H1 (cell line): ENCODE measurements at regions not wholly inside any gene's neighbourhood (a gene's known extent, or its start where the extent isn't known, plus 50 kb on each side); places are given as distances from the start of the nearest gene placed in this dataset.
A peak's percentile ranks its signal among the peaks of the same experiment; 100 is the strongest.

Source experiments
- CTCF ChIA-PET: fragments of 300-600 bp; sonication (Branson Sonifier 250); formaldehyde crosslinking; loops from one replicate; lab custom pipeline; 2021; ENCODE audit not compliant: partially characterized antibody; lab: Charles Lee
- POLR2A ChIA-PET: fragments of 300-600 bp; sonication (Branson Sonifier 250); formaldehyde crosslinking; loops from one replicate; lab custom pipeline; 2021; ENCODE audit warnings: inconsistent platforms; ENCODE audit not compliant: partially characterized antibody; lab: Charles Lee
- DNase-seq, 2 experiments: peaks; one replicate each; pipeline versions ENCODE4 v3.0.0 to v3.0.0-alpha.2; 2010 to 2022; ENCODE audit warnings: low spot score in 2 of 2, low read depth in 1 of 2, mixed read lengths in 1 of 2
- FAIRE-seq: peaks from 2 replicates; lab custom pipeline; 2011; peaks lifted over from hg19 to GRCh38; lab: Jason Lieb, UNC
- H2AFZ ChIP-seq: 2 replicates; pipeline ENCODE4 v1.8.1; 2012; ENCODE audit warnings: low read length, inconsistent platforms
- H2AK5ac ChIP-seq: 2 replicates; pipeline ENCODE4 v1.6.1; 2013; ENCODE audit warnings: low read depth, low read length
- H2BK120ac ChIP-seq: replicated peaks from 2 replicates; pipeline ENCODE3; 2013; ENCODE audit warnings: low read depth, low read length, inconsistent platforms
- H2BK12ac ChIP-seq: 2 replicates; pipeline ENCODE4 v1.6.1; 2013; ENCODE audit warnings: low read depth, low read length
- H2BK15ac ChIP-seq: 2 replicates; pipeline ENCODE4 v1.6.1; 2013; ENCODE audit warnings: low read length
- H2BK20ac ChIP-seq: 2 replicates; pipeline ENCODE4 v1.6.1; 2013; ENCODE audit warnings: low read length
- H2BK5ac ChIP-seq: 2 replicates; pipeline ENCODE4 v1.6.1; 2013; ENCODE audit warnings: low read depth, low read length
- H3K14ac ChIP-seq: 2 replicates; pipeline ENCODE4 v1.6.1; 2013; ENCODE audit warnings: inconsistent platforms; ENCODE audit not compliant: insufficient read length
- H3K18ac ChIP-seq: 2 replicates; pipeline ENCODE4 v1.6.1; 2013; ENCODE audit warnings: low read length; ENCODE audit errors: extremely low read depth
- H3K23ac ChIP-seq: 2 replicates; pipeline ENCODE4 v1.6.1; 2013; ENCODE audit warnings: inconsistent platforms; ENCODE audit not compliant: insufficient read length
- H3K23me2 ChIP-seq: 2 replicates; pipeline ENCODE4 v1.6.1; 2013; ENCODE audit warnings: low read depth, low read length
- H3K27ac ChIP-seq: 2 replicates; pipeline ENCODE4 v1.6.1; 2011; ENCODE audit warnings: low read depth, low read length, inconsistent platforms
- H3K27me3 ChIP-seq, 4 experiments: replicated peaks in 1 of 4; 1 replicate in 1 of 4; 2 replicates in 3 of 4; pipeline versions ENCODE4 v1.6.1 to v1.8.1; 2011 to 2013; ENCODE audit warnings: low read length in 3 of 4, mild to moderate bottlenecking in 3 of 4, inconsistent platforms in 2 of 4, mixed read lengths in 2 of 4, moderate library complexity in 1 of 4; ENCODE audit not compliant: control insufficient read depth in 3 of 4, insufficient read depth in 3 of 4; ENCODE audit errors: extremely low read depth in 1 of 4
- H3K36me3 ChIP-seq, 4 experiments: 2 replicates each; pipeline versions ENCODE4 v1.6.1 to v1.8.1; 2011 to 2013; ENCODE audit warnings: mild to moderate bottlenecking in 4 of 4, low read length in 3 of 4, moderate library complexity in 2 of 4, control low read depth in 1 of 4, inconsistent platforms in 1 of 4; ENCODE audit not compliant: insufficient read depth in 4 of 4, control insufficient read depth in 2 of 4
- H3K4ac ChIP-seq: replicated peaks from 2 replicates; pipeline ENCODE3; 2013; ENCODE audit warnings: low read length, low read depth, mixed read lengths, inconsistent platforms; ENCODE audit not compliant: insufficient read length
- H3K4me1 ChIP-seq, 4 experiments: replicated peaks in 1 of 4; 1 replicate in 1 of 4; 2 replicates in 3 of 4; pipeline versions ENCODE4 v1.6.1 to v1.8.1; 2011 to 2013; ENCODE audit warnings: low read length in 3 of 4, inconsistent platforms in 2 of 4, mixed read lengths in 1 of 4; ENCODE audit not compliant: insufficient read depth in 4 of 4, control insufficient read depth in 3 of 4
- H3K4me2 ChIP-seq, 2 experiments: 2 replicates each; pipeline versions ENCODE4 v1.6.1 to v1.8.1; 2011 to 2013; ENCODE audit warnings: low read depth in 2 of 2, low read length in 2 of 2, control low read depth in 1 of 2, inconsistent platforms in 1 of 2, mild to moderate bottlenecking in 1 of 2; ENCODE audit not compliant: insufficient read depth in 1 of 2
- H3K4me3 ChIP-seq, 4 experiments: fragments of 200-600, 300-600 bp in 1 of 4; sonication (generic), shearing (Covaris generic), sonication (Bioruptor Twin) in 1 of 4; 2 replicates each; pipeline versions ENCODE4 v1.5.1 to v1.8.1; 2011 to 2016; ENCODE audit warnings: low read length in 4 of 4, low read depth in 3 of 4, control low read depth in 2 of 4, inconsistent platforms in 2 of 4, mild to moderate bottlenecking in 2 of 4, mixed read lengths in 1 of 4, moderate library complexity in 1 of 4; ENCODE audit not compliant: insufficient read depth in 2 of 4; ENCODE audit errors: extremely low read depth in 1 of 4
- H3K56ac ChIP-seq: replicated peaks from 2 replicates; pipeline ENCODE3; 2013; ENCODE audit warnings: low read depth, mild to moderate bottlenecking, mixed read lengths, low read length, inconsistent platforms; ENCODE audit not compliant: insufficient read length
- H3K79me1 ChIP-seq: 2 replicates; pipeline ENCODE4 v1.6.1; 2013; ENCODE audit warnings: low read depth, low read length, control low read depth
- H3K79me2 ChIP-seq, 2 experiments: 2 replicates each; pipeline versions ENCODE4 v1.6.1 to v1.8.1; 2012 to 2013; ENCODE audit warnings: low read length in 2 of 2, mild to moderate bottlenecking in 2 of 2, inconsistent platforms in 1 of 2; ENCODE audit not compliant: insufficient read depth in 2 of 2, control insufficient read depth in 1 of 2
- H3K9ac ChIP-seq, 4 experiments: replicated peaks in 1 of 4; 1 replicate in 1 of 4; 2 replicates in 3 of 4; pipeline versions ENCODE4 v1.6.1 to v1.8.1; 2011 to 2013; ENCODE audit warnings: low read depth in 3 of 4, low read length in 3 of 4, control low read depth in 2 of 4, mild to moderate bottlenecking in 2 of 4, moderate library complexity in 2 of 4, inconsistent platforms in 1 of 4; ENCODE audit errors: extremely low read depth in 1 of 4
- H3K9me3 ChIP-seq, 2 experiments: 2 replicates each; pipeline versions ENCODE4 v1.6.1 to v1.8.1; 2012 to 2013; ENCODE audit warnings: mild to moderate bottlenecking in 2 of 2, moderate library complexity in 2 of 2, control low read depth in 1 of 2, inconsistent platforms in 1 of 2, low read depth in 1 of 2, low read length in 1 of 2, mixed read lengths in 1 of 2; ENCODE audit not compliant: insufficient read depth in 2 of 2
- H4K20me1 ChIP-seq, 2 experiments: replicated peaks in 1 of 2; 2 replicates each; pipeline versions ENCODE3 to v1.8.1; 2011 to 2013; ENCODE audit warnings: inconsistent platforms in 2 of 2, low read length in 2 of 2, mild to moderate bottlenecking in 1 of 2; ENCODE audit not compliant: insufficient read depth in 2 of 2, control insufficient read depth in 1 of 2
- H4K5ac ChIP-seq: 2 replicates; pipeline ENCODE4 v1.6.1; 2013; ENCODE audit warnings: low read length, low read depth, mixed read lengths, inconsistent platforms; ENCODE audit not compliant: insufficient read length
- H4K8ac ChIP-seq: 2 replicates; pipeline ENCODE4 v1.8.0; 2013; ENCODE audit warnings: mild to moderate bottlenecking, moderate library complexity, low read length, inconsistent platforms; ENCODE audit not compliant: insufficient read depth; ENCODE audit errors: extremely low read depth
- H4K91ac ChIP-seq: replicated peaks from 2 replicates; pipeline ENCODE3; 2013; ENCODE audit warnings: low read length, mixed read lengths, inconsistent platforms; ENCODE audit not compliant: insufficient read length
- BCL11A ChIP-seq, 2 experiments: IDR thresholded peaks; one replicate each; pipeline ENCODE4 v1.6.1; 2011; ENCODE audit warnings: low read depth in 2 of 2, low read length in 2 of 2, mild to moderate bottlenecking in 2 of 2
- EP300 ChIP-seq, 2 experiments: IDR thresholded peaks; 1 replicate in 1 of 2; 2 replicates in 1 of 2; pipeline ENCODE4 v1.6.1; 2011 to 2012; ENCODE audit warnings: low read depth in 2 of 2, low read length in 2 of 2, mild to moderate bottlenecking in 2 of 2, borderline replicate concordance in 1 of 2, inconsistent platforms in 1 of 2, moderate library complexity in 1 of 2
- POLR2A ChIP-seq, 2 experiments: IDR thresholded peaks; 1 replicate in 1 of 2; 2 replicates in 1 of 2; pipeline ENCODE4 v1.6.1; 2011; ENCODE audit warnings: low read depth in 2 of 2, low read length in 2 of 2, mild to moderate bottlenecking in 2 of 2; ENCODE audit errors: control extremely low read depth in 1 of 2
- POLR2AphosphoS5 ChIP-seq: IDR thresholded peaks from 2 replicates; pipeline ENCODE4 v1.6.1; 2011; ENCODE audit warnings: low read depth, low read length
- RFX5 ChIP-seq: IDR thresholded peaks from 2 replicates; pipeline ENCODE4 v1.6.1; 2011; ENCODE audit warnings: low read depth, low read length, improper control_type of control experiment, borderline replicate concordance
- SAP30 ChIP-seq: fragments of 300-600 bp; sonication (generic); IDR thresholded peaks from 2 replicates; pipeline ENCODE4 v1.7.1; 2012; ENCODE audit warnings: low read length, moderate library complexity, mild to moderate bottlenecking, inconsistent platforms; ENCODE audit not compliant: insufficient read depth, insufficient replicate concordance
- TAF7 ChIP-seq: optimal IDR thresholded peaks from 2 replicates; pipeline ENCODE3; 2011; ENCODE audit warnings: low read depth, mild to moderate bottlenecking, inconsistent platforms, low read length, moderate library complexity, borderline replicate concordance
- YY1 ChIP-seq: IDR thresholded peaks from 2 replicates; pipeline ENCODE4 v1.6.1; 2011; ENCODE audit warnings: low read depth, mild to moderate bottlenecking, low read length
- WGBS, 2 experiments: shearing (Covaris generic) in 1 of 2; methylation state at CpG; one replicate each; pipeline versions ENCODE4 v1.1.6 to v1.1.7; 2013 to 2015; ENCODE audit warnings: low lambda C conversion rate in 2 of 2, mixed read lengths in 2 of 2, inconsistent platforms in 1 of 2, low coverage in 1 of 2, missing lambda C conversion rate in 1 of 2; ENCODE audit not compliant: insufficient replicate concordance in 2 of 2, insufficient coverage in 1 of 2, insufficient read length in 1 of 2; ENCODE audit errors: extremely low coverage in 1 of 2, missing lambda C conversion rate in 1 of 2; 5-methylcytosine and 5-hydroxymethylcytosine counted together

GRCh38 chrX:10044021-10044420 lies 76.9 kb downstream of the CLDN34 start:
- Histone ChIP-seq H3K23ac (no peak overlapping the region), H2BK120ac (no peak overlapping the region), H4K5ac (no peak overlapping the region), H3K4ac (no peak overlapping the region), H3K4me3 (no peak overlapping the region), H2AK5ac (no peak overlapping the region), H2BK5ac (no peak overlapping the region), H2AFZ (no peak overlapping the region), H3K23me2 (no peaks in the 10 kb centered on the region), H4K20me1 (peaks cover 0 to 1% of the 10 kb centered on the region in 2 experiments), H3K14ac (no peak overlapping the region), H3K9me3 (no peaks in the 10 kb centered on the region), H2BK12ac (no peak overlapping the region), H3K18ac (0 out of 2 replicates have a peak overlapping the region, but pooled peaks have one; percentile 32), H3K36me3 (no peaks in the 10 kb centered on the region), H3K56ac (no peak overlapping the region), H4K8ac (no peak overlapping the region), H3K4me2 (no peak overlapping the region), H2BK15ac (no peak overlapping the region), H3K27ac (no peak overlapping the region), H3K27me3 (no peaks in the 10 kb centered on the region), H3K9ac (no peak overlapping the region), H4K91ac (no peak overlapping the region), H2BK20ac (no peak overlapping the region), H3K79me2 (peaks cover 0 to 49% of the 10 kb centered on the region in 2 experiments; a peak in 2 of 4 replicates), H3K79me1 (no peaks in the 10 kb centered on the region), H3K4me1 (peaks cover 2 to 21% (median 13%) of the 10 kb centered on the region in 4 experiments; a peak in 6 of 7 replicates)
- ChIA-PET CTCF (no interaction called here), POLR2A (no interaction called here)
- DNase-seq: no peak
- WGBS, 2 experiments: 92% methylated on average over 5 of the region's 5 CpGs; no CpG with 5 or more reads in 1 of the 2 experiments
- no peak for FAIRE-seq
- TF ChIP-seq YY1 (no peak), RFX5 (no peak), POLR2A (IDR thresholded peaks at IDR 0.05; ENCODE audit: control extremely low read depth in 1 of 2, low read depth in 2 of 2, low read length in 2 of 2) (no peak), BCL11A (IDR thresholded peaks at IDR 0.05; ENCODE audit: low read depth in 2 of 2, low read length in 2 of 2) (no peak), TAF7 (no peak), SAP30 (no peak), EP300 (IDR thresholded peaks at IDR 0.05; ENCODE audit: borderline replicate concordance in 1 of 2, low read depth in 2 of 2, low read length in 2 of 2) (no peak), POLR2AphosphoS5 (no peak)
